ENCODE measurements at regions not wholly inside any gene's neighbourhood (a gene's known extent, or its start where the extent isn't known, plus 50 kb on each side); places are given as distances from the start of the nearest gene placed in this dataset.
"Not testable (repeated sequence)": the region's sequence is repeated elsewhere in the genome, so short reads cannot be mapped to it uniquely, and the experiment has no call there.

GRCh38 chr12:42030588-42030987 is 114.1 kb downstream of the GXYLT1 start:
- Histone ChIP-seq H3K27me3 (ENCODE audit: insufficient read depth, low read depth, severe bottlenecking) (no peaks in the 10 kb centered on the region), H3K4me3 (ENCODE audit: low read depth, low read length) (no peak overlapping the region), H3K36me3 (no peaks in the 10 kb centered on the region), H3K27ac (no peak overlapping the region), H3K9me3 (ENCODE audit: severe bottlenecking) (no peaks in the 10 kb centered on the region)
- no peak for DNase-seq
- TF ChIP-seq, protein P1, sequence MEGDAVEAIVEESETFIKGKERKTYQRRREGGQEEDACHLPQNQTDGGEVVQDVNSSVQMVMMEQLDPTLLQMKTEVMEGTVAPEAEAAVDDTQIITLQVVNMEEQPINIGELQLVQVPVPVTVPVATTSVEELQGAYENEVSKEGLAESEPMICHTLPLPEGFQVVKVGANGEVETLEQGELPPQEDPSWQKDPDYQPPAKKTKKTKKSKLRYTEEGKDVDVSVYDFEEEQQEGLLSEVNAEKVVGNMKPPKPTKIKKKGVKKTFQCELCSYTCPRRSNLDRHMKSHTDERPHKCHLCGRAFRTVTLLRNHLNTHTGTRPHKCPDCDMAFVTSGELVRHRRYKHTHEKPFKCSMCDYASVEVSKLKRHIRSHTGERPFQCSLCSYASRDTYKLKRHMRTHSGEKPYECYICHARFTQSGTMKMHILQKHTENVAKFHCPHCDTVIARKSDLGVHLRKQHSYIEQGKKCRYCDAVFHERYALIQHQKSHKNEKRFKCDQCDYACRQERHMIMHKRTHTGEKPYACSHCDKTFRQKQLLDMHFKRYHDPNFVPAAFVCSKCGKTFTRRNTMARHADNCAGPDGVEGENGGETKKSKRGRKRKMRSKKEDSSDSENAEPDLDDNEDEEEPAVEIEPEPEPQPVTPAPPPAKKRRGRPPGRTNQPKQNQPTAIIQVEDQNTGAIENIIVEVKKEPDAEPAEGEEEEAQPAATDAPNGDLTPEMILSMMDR (IDR thresholded peaks at IDR 0.05; ENCODE audit: low read depth, low read length): no peak

DNA sequence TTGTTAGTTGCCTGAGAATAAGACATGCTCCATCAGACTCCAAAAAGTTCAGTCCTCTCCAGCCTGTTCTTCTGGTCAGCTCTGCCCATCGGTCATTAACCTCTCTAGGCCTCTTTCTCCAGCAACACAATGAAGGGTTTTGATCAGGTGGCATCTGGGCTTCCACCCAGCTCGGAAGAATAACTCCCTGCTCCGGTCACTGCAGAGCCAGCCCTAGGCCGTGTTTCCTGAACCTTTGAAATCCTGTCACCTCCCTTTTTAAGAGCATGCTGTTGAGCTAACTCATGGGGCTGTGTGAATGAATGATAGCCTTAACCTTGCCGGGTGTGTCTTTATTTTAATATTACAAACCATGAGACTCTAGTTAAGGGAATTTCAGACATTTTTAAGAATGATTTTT is 117.1 kb downstream of the GXYLT1 start:
- Histone ChIP-seq H3K36me3 (no peaks in the 10 kb centered on the region), H3K4me3 (ENCODE audit: low read depth, low read length) (no peak overlapping the region), H3K27me3 (ENCODE audit: insufficient read depth, low read depth, severe bottlenecking) (no peaks in the 10 kb centered on the region), H3K27ac (no peak overlapping the region), H3K9me3 (ENCODE audit: severe bottlenecking) (no peaks in the 10 kb centered on the region)
- DNase-seq: no peak
- TF ChIP-seq, protein P1 (IDR thresholded peaks at IDR 0.05; ENCODE audit: low read depth, low read length): no peak

DNA sequence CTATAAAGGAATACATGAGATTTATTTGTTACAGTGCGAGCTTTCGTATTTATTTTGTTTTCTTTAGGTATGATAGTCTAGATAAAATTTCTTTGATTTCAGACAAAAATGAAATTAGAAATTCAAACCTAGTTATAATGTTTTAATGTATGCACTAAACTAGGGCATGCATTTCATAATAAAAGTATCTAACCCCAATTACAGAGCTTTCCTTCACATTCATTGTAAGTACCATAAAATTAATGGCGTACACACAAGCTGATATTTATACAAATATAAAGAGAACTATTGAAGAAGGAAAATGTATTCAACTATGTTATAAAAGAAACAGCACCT is 120.2 kb downstream of the GXYLT1 start:
- no peak for DNase-seq
- Histone ChIP-seq H3K9me3 (ENCODE audit: severe bottlenecking) (no peaks in the 10 kb centered on the region), H3K4me3 (ENCODE audit: low read depth, low read length) (no peak overlapping the region), H3K27me3 (ENCODE audit: insufficient read depth, low read depth, severe bottlenecking) (no peaks in the 10 kb centered on the region), H3K27ac (no peak overlapping the region), H3K36me3 (no peaks in the 10 kb centered on the region)
- TF ChIP-seq, protein P1 (IDR thresholded peaks at IDR 0.05; ENCODE audit: low read depth, low read length): no peak

- H3K4me3 ChIP-seq (ENCODE audit: low read depth, low read length): peak overlapping the region; percentile 44
- peak; percentile 74 for DNase-seq
Measured at GRCh38 chr12:42023733-42024494, 120.8 kb downstream of the GXYLT1 start.

DNA sequence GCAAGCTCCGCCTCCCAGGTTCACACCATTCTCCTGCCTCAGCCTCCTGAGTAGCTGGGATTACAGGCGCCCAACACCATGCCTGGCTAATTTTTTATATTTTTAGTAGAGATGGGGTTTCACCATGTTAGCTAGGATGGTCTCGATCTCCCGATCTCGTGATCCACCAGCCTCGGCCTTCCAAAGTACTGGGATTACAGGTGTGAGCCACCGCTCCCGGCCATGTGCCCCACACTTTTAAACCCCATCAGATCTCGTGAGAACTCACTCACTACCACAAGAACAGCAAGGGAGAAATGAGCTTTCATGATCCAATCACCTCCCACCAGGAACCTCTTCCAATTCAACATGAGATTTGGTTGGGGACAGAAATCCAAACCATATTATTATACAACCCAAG is 122.7 kb downstream of the GXYLT1 start:
- DNase-seq; H3K36me3 ChIP-seq; H3K27ac ChIP-seq; H3K27me3 ChIP-seq (ENCODE audit: insufficient read depth, low read depth, severe bottlenecking); H3K4me3 ChIP-seq (ENCODE audit: low read depth, low read length); H3K9me3 ChIP-seq (ENCODE audit: severe bottlenecking): not testable (repeated sequence)

More at GRCh38 chr12:42023733-42024494, 120.8 kb downstream of the GXYLT1 start:
- H3K9me3 ChIP-seq (ENCODE audit: severe bottlenecking): no peaks in the 10 kb centered on the region
- H3K27ac ChIP-seq: no peak overlapping the region
- TF ChIP-seq, protein P1 (IDR thresholded peaks at IDR 0.05; ENCODE audit: low read depth, low read length): peak; percentile 94
- H3K27me3 ChIP-seq (ENCODE audit: insufficient read depth, low read depth, severe bottlenecking): no peaks in the 10 kb centered on the region
- H3K36me3 ChIP-seq: no peaks in the 10 kb centered on the region

- H3K4me3 ChIP-seq (ENCODE audit: low read depth, low read length): no peak overlapping the region
- H3K27me3 ChIP-seq (ENCODE audit: insufficient read depth, low read depth, severe bottlenecking): no peaks in the 10 kb centered on the region
- no peaks in the 10 kb centered on the region for H3K36me3 ChIP-seq
- no peak overlapping the region for H3K27ac ChIP-seq
- TF ChIP-seq, protein P1 (IDR thresholded peaks at IDR 0.05; ENCODE audit: low read depth, low read length): no peak
- DNase-seq: no peak
- H3K9me3 ChIP-seq (ENCODE audit: severe bottlenecking): no peaks in the 10 kb centered on the region
Measured at GRCh38 chr12:42021469-42021868, 123.2 kb downstream of the GXYLT1 start.
